ENCODE measurements at regions not wholly inside any gene's neighbourhood (a gene's known extent, or its start where the extent isn't known, plus 50 kb on each side); places are given as distances from the start of the nearest gene placed in this dataset.
A peak's percentile ranks its signal among the peaks of the same experiment; 100 is the strongest.
"Not testable (repeated sequence)": the region's sequence is repeated elsewhere in the genome, so short reads cannot be mapped to it uniquely, and the experiment has no call there.

DNA sequence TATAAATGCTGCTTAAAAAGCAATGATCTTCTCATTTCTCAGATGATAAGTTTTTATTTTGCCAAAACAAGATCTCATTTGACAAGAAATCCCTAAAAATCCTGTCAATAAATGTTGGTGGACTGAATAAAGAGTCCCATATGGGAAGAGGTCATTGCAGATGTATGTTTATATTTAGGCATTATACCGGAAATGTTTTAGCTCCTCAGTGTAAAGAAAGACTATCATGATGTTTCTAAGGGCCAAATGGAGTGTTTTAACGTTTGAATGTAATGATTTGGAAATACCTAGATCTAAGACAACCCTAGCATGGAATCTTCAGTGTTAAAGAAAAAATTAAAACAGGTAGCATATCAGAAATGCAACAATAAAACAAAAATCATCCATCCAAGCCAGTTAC lies 457.8 kb upstream of the NFE2L3 start:
- DNase-seq: no peak
- in situ Hi-C loops (cut with MboI; ENCODE audit: low sequenced_read_pairs in 4 of 4): no loop called here
- intact Hi-C loops (cut with DNase I; ENCODE audit: low total_unique reads): no loop called here
- TF ChIP-seq, protein P1, sequence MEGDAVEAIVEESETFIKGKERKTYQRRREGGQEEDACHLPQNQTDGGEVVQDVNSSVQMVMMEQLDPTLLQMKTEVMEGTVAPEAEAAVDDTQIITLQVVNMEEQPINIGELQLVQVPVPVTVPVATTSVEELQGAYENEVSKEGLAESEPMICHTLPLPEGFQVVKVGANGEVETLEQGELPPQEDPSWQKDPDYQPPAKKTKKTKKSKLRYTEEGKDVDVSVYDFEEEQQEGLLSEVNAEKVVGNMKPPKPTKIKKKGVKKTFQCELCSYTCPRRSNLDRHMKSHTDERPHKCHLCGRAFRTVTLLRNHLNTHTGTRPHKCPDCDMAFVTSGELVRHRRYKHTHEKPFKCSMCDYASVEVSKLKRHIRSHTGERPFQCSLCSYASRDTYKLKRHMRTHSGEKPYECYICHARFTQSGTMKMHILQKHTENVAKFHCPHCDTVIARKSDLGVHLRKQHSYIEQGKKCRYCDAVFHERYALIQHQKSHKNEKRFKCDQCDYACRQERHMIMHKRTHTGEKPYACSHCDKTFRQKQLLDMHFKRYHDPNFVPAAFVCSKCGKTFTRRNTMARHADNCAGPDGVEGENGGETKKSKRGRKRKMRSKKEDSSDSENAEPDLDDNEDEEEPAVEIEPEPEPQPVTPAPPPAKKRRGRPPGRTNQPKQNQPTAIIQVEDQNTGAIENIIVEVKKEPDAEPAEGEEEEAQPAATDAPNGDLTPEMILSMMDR (IDR thresholded peaks at IDR 0.05 in 4 of 5, conservative IDR thresholded peaks at IDR 0.05 in 1 of 5): no peak
- TF ChIP-seq POLR2A (IDR thresholded peaks at IDR 0.05): no peak
- Histone ChIP-seq H3K36me3 (no peaks in the 10 kb centered on the region), H3K9me3 (no peaks in the 10 kb centered on the region), H3K4me3 (no peak overlapping the region), H3K4me1 (no peaks in the 10 kb centered on the region), H3K27ac (peak overlapping the region in 2 of 4 donors; percentile 34 to 35), H3K27me3 (no peaks in the 10 kb centered on the region)
- ATAC-seq: no peak

DNA sequence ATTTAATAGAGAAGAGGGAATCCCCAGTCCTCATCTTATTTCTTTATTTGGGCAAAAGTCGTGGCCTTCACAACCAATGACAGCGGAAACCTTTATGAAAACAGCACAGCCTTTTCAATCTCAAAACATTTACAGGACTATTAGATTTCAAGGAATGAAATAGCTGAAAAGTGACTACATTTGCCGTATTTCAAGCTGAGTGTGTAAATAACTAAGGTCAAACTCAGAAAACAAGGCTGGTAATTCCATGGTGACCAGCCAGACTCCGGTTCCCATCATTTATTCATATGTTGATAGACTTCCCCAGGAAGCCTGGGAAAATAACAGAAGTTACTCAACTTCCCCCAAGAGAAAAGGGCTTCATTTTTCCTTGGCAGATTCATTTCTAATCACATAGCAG lies 457.3 kb upstream of the NFE2L3 start:
- Histone ChIP-seq H3K27ac (peak overlapping the region in 2 of 4 donors; percentile 34 to 35), H3K4me3 (no peak overlapping the region), H3K36me3 (no peaks in the 10 kb centered on the region), H3K27me3 (no peaks in the 10 kb centered on the region), H3K4me1 (no peaks in the 10 kb centered on the region), H3K9me3 (no peaks in the 10 kb centered on the region)
- ATAC-seq (peak; percentile 30 to 65), DNase-seq (no peak)
- TF ChIP-seq, protein P1 (IDR thresholded peaks at IDR 0.05 in 4 of 5, conservative IDR thresholded peaks at IDR 0.05 in 1 of 5): no peak
- TF ChIP-seq POLR2A (IDR thresholded peaks at IDR 0.05): no peak
- intact Hi-C loops (cut with DNase I; ENCODE audit: low total_unique reads): no loop called here
- in situ Hi-C loops (cut with MboI; ENCODE audit: low sequenced_read_pairs in 4 of 4): no loop called here

DNA sequence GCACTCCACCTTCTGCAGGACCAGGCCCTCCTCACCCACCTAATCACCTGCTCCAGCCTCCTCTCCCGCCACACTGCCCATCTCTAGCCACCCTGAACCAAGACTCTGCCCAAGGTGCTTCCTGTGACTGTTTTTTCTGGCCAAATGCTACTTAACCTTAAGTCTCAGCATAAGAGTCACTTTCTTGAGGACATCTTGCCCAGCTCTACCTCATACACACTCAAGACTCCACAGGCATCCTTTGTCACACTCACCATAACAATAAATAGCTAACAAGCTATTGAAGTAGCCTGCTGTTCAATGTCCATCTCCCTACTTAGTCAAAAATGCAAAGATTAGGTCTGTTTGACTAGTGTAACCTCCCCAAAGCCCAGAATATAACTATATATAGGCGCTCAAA lies 455.4 kb upstream of the NFE2L3 start:
- no peak overlapping the region for H3K27ac ChIP-seq
- H3K4me3 ChIP-seq: no peak overlapping the region
- no peaks in the 10 kb centered on the region for H3K27me3 ChIP-seq
- no peaks in the 10 kb centered on the region for H3K9me3 ChIP-seq
- TF ChIP-seq, protein P1 (IDR thresholded peaks at IDR 0.05 in 4 of 5, conservative IDR thresholded peaks at IDR 0.05 in 1 of 5): no peak
- no peak for TF ChIP-seq POLR2A (IDR thresholded peaks at IDR 0.05)
- DNase-seq (no peak), ATAC-seq (no peak)
- H3K4me1 ChIP-seq: no peaks in the 10 kb centered on the region
- H3K36me3 ChIP-seq: no peaks in the 10 kb centered on the region
- in situ Hi-C loops (cut with MboI; ENCODE audit: low sequenced_read_pairs in 4 of 4) (no loop called here), intact Hi-C loops (cut with DNase I; ENCODE audit: low total_unique reads) (no loop called here)

DNA sequence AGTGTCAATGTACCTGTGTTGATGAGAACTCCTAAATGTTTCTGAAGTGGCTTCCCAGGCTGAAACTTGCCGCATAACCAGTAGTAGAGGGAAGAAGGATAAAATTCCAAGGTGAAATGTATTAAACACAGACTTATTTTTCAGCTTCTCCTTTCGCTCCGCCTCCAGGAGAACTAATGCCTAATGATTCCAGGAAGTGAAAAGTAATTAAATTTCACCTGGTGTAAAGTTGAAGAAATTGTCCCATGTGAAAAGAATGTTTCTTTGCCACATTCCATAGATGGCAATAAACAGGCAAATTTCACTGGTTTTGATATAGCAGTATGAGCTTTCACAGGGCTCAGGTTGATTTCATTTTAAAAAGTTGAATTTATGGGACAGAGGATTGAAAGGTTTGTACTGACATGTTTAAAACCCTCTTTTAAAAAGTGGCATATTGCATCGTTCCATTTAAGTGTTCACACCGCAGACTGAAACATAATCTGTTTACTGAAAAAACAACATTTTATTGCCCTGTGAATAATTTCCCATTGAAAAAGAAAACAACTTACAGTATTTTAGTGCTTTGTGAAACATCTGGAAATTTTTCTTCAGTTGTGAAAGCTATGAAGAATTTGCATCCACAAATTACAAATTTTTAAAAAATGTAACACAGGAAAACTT lies 453.4 kb upstream of the NFE2L3 start:
- H3K4me3 ChIP-seq: no peak overlapping the region
- ATAC-seq (no peak), DNase-seq (no peak)
- H3K36me3 ChIP-seq: no peaks in the 10 kb centered on the region
- no peaks in the 10 kb centered on the region for H3K27me3 ChIP-seq
- in situ Hi-C loops (cut with MboI; ENCODE audit: low sequenced_read_pairs in 4 of 4) (no loop called here), intact Hi-C loops (cut with DNase I; ENCODE audit: low total_unique reads) (no loop called here)
- no peaks in the 10 kb centered on the region for H3K9me3 ChIP-seq
- H3K4me1 ChIP-seq: no peaks in the 10 kb centered on the region
- no peak overlapping the region for H3K27ac ChIP-seq
- TF ChIP-seq POLR2A (IDR thresholded peaks at IDR 0.05): no peak
- TF ChIP-seq, protein P1 (IDR thresholded peaks at IDR 0.05 in 4 of 5, conservative IDR thresholded peaks at IDR 0.05 in 1 of 5): no peak

DNA sequence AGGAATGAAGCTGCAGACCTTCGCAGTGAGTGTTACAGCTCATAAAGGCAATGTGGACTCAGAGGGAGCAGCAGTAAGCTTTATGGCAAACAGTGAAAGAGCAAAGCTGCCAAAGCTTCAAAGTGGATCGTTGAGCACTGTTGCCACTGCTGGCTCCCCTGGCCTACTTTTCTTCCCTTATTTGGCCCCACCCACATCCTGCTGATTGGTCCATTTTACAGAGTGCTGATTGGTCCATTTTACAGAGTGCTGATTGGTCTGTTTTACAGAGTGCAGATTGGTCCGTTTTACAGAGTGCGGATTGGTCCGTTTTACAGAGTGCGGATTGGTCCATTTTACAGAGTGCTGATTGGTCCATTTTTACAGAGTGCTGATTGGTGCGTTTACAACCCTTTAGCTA lies 451.9 kb upstream of the NFE2L3 start:
- H3K4me1 ChIP-seq; H3K9me3 ChIP-seq; ATAC-seq; H3K4me3 ChIP-seq; H3K36me3 ChIP-seq; DNase-seq; H3K27me3 ChIP-seq; intact Hi-C loops (cut with DNase I; ENCODE audit: low total_unique reads); H3K27ac ChIP-seq: not testable (repeated sequence)
- in situ Hi-C loops (cut with MboI; ENCODE audit: low sequenced_read_pairs in 4 of 4): loop anchor here in 1 of 4 donors (25.0 kb wide), 1 partner anchor 137 kb away; no protein-coding TSS in a partner anchor

Measured in gastrocnemius medialis (tissue), 4 donors.